K562 (cell line): ENCODE measurements at regions not wholly inside any gene's neighbourhood (a gene's known extent, or its start where the extent isn't known, plus 50 kb on each side); places are given as distances from the start of the nearest gene placed in this dataset.

Experiments used
- ATAC-seq: fragments of 200-7000 bp; cut with Tn5 transposase; 3 replicates; pipeline ENCODE4 v1.9.1; 2020; ENCODE audit warnings: moderate library complexity
- BruUV-seq: library from RNA; stranded (reverse); fragments of 400-500 nt; replicated peaks from 2 replicates; lab custom pipeline; 2021; lab: Mats Ljungman, UMichigan
- CTCF ChIA-PET: fragments of 300-600 bp; formaldehyde crosslinking; extraction: SDS; loops from one replicate; lab custom pipeline; 2021; ENCODE audit warnings: low intra/inter-chr PET ratio; lab: Yijun Ruan, JAX
- POLR2A ChIA-PET: fragments of 300-600, 350-650 bp; sonication (Branson Sonifier 250); formaldehyde crosslinking; extraction: SDS; loops from one replicate; lab custom pipeline; 2021; ENCODE audit warnings: antibody characterized with exemption, inconsistent platforms; lab: Yijun Ruan, JAX
- DNase-seq, 4 experiments: peaks; one replicate each; pipeline versions ENCODE4 v3.0.0 to v3.0.0-alpha.2; 2011 to 2018; ENCODE audit warnings: low spot score in 3 of 4, mixed read lengths in 3 of 4; ENCODE audit errors: extremely low read depth in 1 of 4
- FAIRE-seq: peaks from 2 replicates; lab custom pipeline; 2011; peaks lifted over from hg19 to GRCh38; lab: Jason Lieb, UNC
- H2AFZ ChIP-seq: 2 replicates; pipeline ENCODE4 v1.6.0; 2011; ENCODE audit warnings: low read depth, low read length, control low read depth, inconsistent platforms
- H3K27ac ChIP-seq: fragments of 200-600 bp; 3 replicates; pipeline ENCODE4 v1.8.0; 2011; ENCODE audit warnings: low read depth, mild to moderate bottlenecking, control low read depth, inconsistent platforms, low read length, moderate library complexity, mixed read lengths; ENCODE audit errors: extremely low read depth
- H3K27me3 ChIP-seq, 2 experiments: fragments of 300-600 bp in 1 of 2; 2 replicates in 1 of 2; 3 replicates in 1 of 2; pipeline versions ENCODE4 v1.6.0 to v1.8.0; 2011; ENCODE audit warnings: inconsistent platforms in 2 of 2, low read length in 2 of 2, mild to moderate bottlenecking in 1 of 2, mixed read lengths in 1 of 2, moderate library complexity in 1 of 2; ENCODE audit not compliant: control insufficient read depth in 2 of 2, insufficient read depth in 2 of 2
- H3K36me3 ChIP-seq: fragments of 300-600 bp; 3 replicates; pipeline ENCODE4 v1.8.0; 2011; ENCODE audit warnings: mild to moderate bottlenecking, low read length, inconsistent platforms; ENCODE audit not compliant: control insufficient read depth, insufficient read depth
- H3K4me1 ChIP-seq, 2 experiments: fragments of 200-600 bp in 1 of 2; replicated peaks in 1 of 2; 2 replicates in 1 of 2; 3 replicates in 1 of 2; pipeline versions ENCODE4 v1.5.1 to v1.8.0; 2011; ENCODE audit warnings: inconsistent platforms in 2 of 2, low read length in 2 of 2, mild to moderate bottlenecking in 1 of 2, mixed read lengths in 1 of 2, moderate library complexity in 1 of 2; ENCODE audit not compliant: control insufficient read depth in 2 of 2, insufficient read depth in 2 of 2
- H3K4me2 ChIP-seq: 2 replicates; pipeline ENCODE4 v1.6.1; 2011; ENCODE audit warnings: low read length, control low read depth, inconsistent platforms, mixed read lengths; ENCODE audit not compliant: insufficient read depth
- H3K4me3 ChIP-seq: fragments of 200-600 bp; sonication (generic), shearing (Covaris generic); 2 replicates; pipeline ENCODE4 v1.5.1; 2016; ENCODE audit warnings: control low read depth, inconsistent platforms
- H3K79me2 ChIP-seq: fragments of 200-600 bp; 3 replicates; pipeline ENCODE4 v1.8.0; 2011; ENCODE audit warnings: low read length, inconsistent platforms; ENCODE audit not compliant: control insufficient read depth, insufficient read depth
- H3K9ac ChIP-seq, 2 experiments: 2 replicates each; pipeline versions ENCODE4 v1.6.0 to v1.6.1; 2011; ENCODE audit warnings: low read depth in 2 of 2, low read length in 2 of 2, control low read depth in 1 of 2, inconsistent platforms in 1 of 2, mild to moderate bottlenecking in 1 of 2, mixed read lengths in 1 of 2; ENCODE audit not compliant: insufficient read depth in 1 of 2
- H3K9me1 ChIP-seq: one replicate; pipeline ENCODE4 v1.6.0; 2011; ENCODE audit warnings: inconsistent platforms, mild to moderate bottlenecking, low read length, moderate library complexity; ENCODE audit not compliant: control insufficient read depth, insufficient read depth
- H3K9me3 ChIP-seq: replicated peaks from 2 replicates; pipeline ENCODE4 v1.5.1; 2011; ENCODE audit warnings: low read depth, low read length, inconsistent platforms; ENCODE audit not compliant: control insufficient read depth, insufficient read depth
- H4K20me1 ChIP-seq: replicated peaks from 2 replicates; pipeline ENCODE4 v1.6.1; 2011; ENCODE audit warnings: low read length, inconsistent platforms, mixed read lengths; ENCODE audit not compliant: control insufficient read depth, insufficient read depth
- DPF2 ChIP-seq: fragments of 450-650 bp; IDR thresholded peaks from 2 replicates; pipeline ENCODE4 v1.6.1; 2016
- ELK3 ChIP-seq: fragments of 450-650 bp; formaldehyde crosslinking; IDR thresholded peaks from 2 replicates; pipeline ENCODE4 v1.4.0; 2020; ENCODE audit warnings: mild to moderate bottlenecking
- IFI16 ChIP-seq: fragments of 250-450 bp; sonication (Bioruptor Pico); IDR thresholded peaks from 2 replicates; pipeline ENCODE4 v2.1.2; 2022; ENCODE audit warnings: mild to moderate bottlenecking, inconsistent platforms
- POLR2H ChIP-seq: IDR thresholded peaks from 2 replicates; pipeline ENCODE4 v1.6.1; 2016; ENCODE audit warnings: missing genetic modification characterization, low read depth, mild to moderate bottlenecking, control low read depth, missing compliant biosample characterization, moderate library complexity
- RBM15 ChIP-seq: fragments of 200-400 bp; formaldehyde crosslinking; IDR thresholded peaks from 2 replicates; pipeline ENCODE4 v1.6.1; 2018; ENCODE audit warnings: mild to moderate bottlenecking, low read length, moderate library complexity; ENCODE audit not compliant: insufficient read depth
- RFX5 ChIP-seq: IDR thresholded peaks from 2 replicates; pipeline ENCODE4 v1.6.1; 2011; ENCODE audit warnings: low read depth, mild to moderate bottlenecking, improper control_type of control experiment, low read length
- SAFB2 ChIP-seq: fragments of 200-400 bp; formaldehyde crosslinking; IDR thresholded peaks from 2 replicates; pipeline ENCODE4 v1.6.1; 2018; ENCODE audit warnings: borderline replicate concordance, low read length, low read depth, moderate library complexity; ENCODE audit not compliant: severe bottlenecking
- SREBF1 ChIP-seq: fragments of 150-350 bp; IDR thresholded peaks from 2 replicates; pipeline ENCODE4 v1.6.1; 2014; ENCODE audit warnings: antibody characterized with exemption, low read depth, low read length, borderline replicate concordance
- STAT5A ChIP-seq: IDR thresholded peaks from 2 replicates; pipeline ENCODE4 v1.6.1; 2012; ENCODE audit warnings: low read length, inconsistent platforms, borderline replicate concordance
- ZNF518B ChIP-seq: fragments of 250-450 bp; sonication (Bioruptor Pico); IDR thresholded peaks from 2 replicates; pipeline ENCODE4 v1.5.0; 2021; ENCODE audit warnings: mild to moderate bottlenecking, moderate library complexity
- ZZZ3 ChIP-seq: fragments of 450-650 bp; IDR thresholded peaks from 2 replicates; pipeline ENCODE4 v1.6.1; 2016; ENCODE audit warnings: antibody characterized with exemption, mild to moderate bottlenecking, moderate library complexity
- WGBS: fragments of 100-300 bp; shearing (Covaris generic); methylation state at CpG from one replicate; pipeline ENCODE4 v1.1.6; 2016; ENCODE audit warnings: low coverage, mixed read lengths; ENCODE audit not compliant: insufficient coverage; ENCODE audit errors: missing lambda C conversion rate; 5-methylcytosine and 5-hydroxymethylcytosine counted together
- in situ Hi-C: fragments of 300-500 bp; cut with MboI; formaldehyde crosslinking; loops from 4 replicates; pipeline ENCODE4 v1.15.0; 2018; ENCODE audit warnings: inconsistent platforms, mixed read lengths
- intact Hi-C: fragments of 100-400 bp; cut with micrococcal nuclease; formaldehyde crosslinking; loops from 2 replicates; pipeline ENCODE4 v1.14.2; 2022
- TF ChIP-seq, protein P1 (sequence below): fragments of 450-650 bp; IDR thresholded peaks from 2 replicates; pipeline ENCODE4 v1.6.1; 2016; ENCODE audit warnings: borderline replicate concordance

GRCh38 chr15:38680775-38681174 lies 116.2 kb upstream of the RASGRP1 start:
- in situ Hi-C loops, result no loop called here
- H3K79me2 ChIP-seq, result no peaks in the 10 kb centered on the region
- H3K9me1 ChIP-seq, result no peaks in the 10 kb centered on the region
- no peak for ATAC-seq
- intact Hi-C loops, result loop anchor here (5.0 kb wide), 3 partner anchors 38 to 243 kb away; partner anchors contain the start of gene RASGRP1
- H2AFZ ChIP-seq, result no peak overlapping the region
- H3K9ac ChIP-seq, result no peak overlapping the region
- WGBS, result 1% methylated on average over 5 of the region's 5 CpGs
- TF ChIP-seq RBM15 (no peak), IFI16 (CRISPR knock-in tag) (no peak), RFX5 (no peak), STAT5A (no peak), POLR2H (tag) (no peak), SAFB2 (no peak), ZZZ3 (no peak), DPF2 (no peak), ZNF518B (CRISPR knock-in tag) (no peak), ELK3 (CRISPR knock-in tag) (no peak), SREBF1 (no peak)
- TF ChIP-seq, protein P1, sequence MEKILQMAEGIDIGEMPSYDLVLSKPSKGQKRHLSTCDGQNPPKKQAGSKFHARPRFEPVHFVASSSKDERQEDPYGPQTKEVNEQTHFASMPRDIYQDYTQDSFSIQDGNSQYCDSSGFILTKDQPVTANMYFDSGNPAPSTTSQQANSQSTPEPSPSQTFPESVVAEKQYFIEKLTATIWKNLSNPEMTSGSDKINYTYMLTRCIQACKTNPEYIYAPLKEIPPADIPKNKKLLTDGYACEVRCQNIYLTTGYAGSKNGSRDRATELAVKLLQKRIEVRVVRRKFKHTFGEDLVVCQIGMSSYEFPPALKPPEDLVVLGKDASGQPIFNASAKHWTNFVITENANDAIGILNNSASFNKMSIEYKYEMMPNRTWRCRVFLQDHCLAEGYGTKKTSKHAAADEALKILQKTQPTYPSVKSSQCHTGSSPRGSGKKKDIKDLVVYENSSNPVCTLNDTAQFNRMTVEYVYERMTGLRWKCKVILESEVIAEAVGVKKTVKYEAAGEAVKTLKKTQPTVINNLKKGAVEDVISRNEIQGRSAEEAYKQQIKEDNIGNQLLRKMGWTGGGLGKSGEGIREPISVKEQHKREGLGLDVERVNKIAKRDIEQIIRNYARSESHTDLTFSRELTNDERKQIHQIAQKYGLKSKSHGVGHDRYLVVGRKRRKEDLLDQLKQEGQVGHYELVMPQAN, result no peak
- TF ChIP-seq, all 486 proteins: peak for 0
- Histone ChIP-seq H3K36me3 (no peaks in the 10 kb centered on the region), H4K20me1 (no peaks in the 10 kb centered on the region), H3K4me3 (no peak overlapping the region), H3K4me2 (no peak overlapping the region), H3K27ac (no peak overlapping the region), H3K4me1 (no peaks in the 10 kb centered on the region), H3K27me3 (peaks cover 0 to 2% of the 10 kb centered on the region in 2 experiments; a peak in 2 of 5 replicates), H3K9me3 (no peaks in the 10 kb centered on the region)
- no peak for FAIRE-seq
- no TSS peak for BruUV-seq
- CTCF ChIA-PET, result no interaction called here
- POLR2A ChIA-PET, result no interaction called here
- DNase-seq, result no peak
